Tibial nerve (tissue), 4 donors: ENCODE measurements at regions not wholly inside any gene's neighbourhood (a gene's known extent, or its start where the extent isn't known, plus 50 kb on each side); places are given as distances from the start of the nearest gene placed in this dataset.

Source experiments
- DNase-seq, 2 donors: peaks; one replicate each; pipeline ENCODE4 v3.0.0-alpha.2; 2019; ENCODE audit warnings: low spot score in 2 of 2
- H3K27ac ChIP-seq, 4 donors: fragments of 200-600 bp; sonication (generic) in 3 of 4; one replicate each; pipeline ENCODE4 v1.5.1; 2017 to 2019; ENCODE audit warnings: mild to moderate bottlenecking in 1 of 4
- H3K27me3 ChIP-seq, 2 donors: fragments of 200-600 bp; sonication (generic) in 1 of 2; one replicate each; pipeline versions ENCODE4 v1.5.1 to v1.6.0; 2017 to 2019
- H3K36me3 ChIP-seq, 3 donors: fragments of 200-600 bp; sonication (generic); one replicate each; pipeline ENCODE4 v1.5.1; 2018 to 2019
- H3K4me1 ChIP-seq, 4 donors: fragments of 200-600 bp; sonication (generic) in 3 of 4; one replicate each; pipeline ENCODE4 v1.5.1; 2017 to 2019
- H3K4me3 ChIP-seq, 4 donors: fragments of 200-600 bp; sonication (generic) in 3 of 4; one replicate each; pipeline ENCODE4 v1.5.1; 2017 to 2019; ENCODE audit warnings: mild to moderate bottlenecking in 1 of 4, moderate library complexity in 1 of 4
- H3K9me3 ChIP-seq, 4 donors: fragments of 200-600 bp; sonication (generic) in 3 of 4; one replicate each; pipeline ENCODE4 v1.5.1; 2017 to 2019
- EP300 ChIP-seq, 2 donors: sonication (generic); formaldehyde crosslinking; IDR thresholded peaks; one replicate each; pipeline ENCODE4 v1.6.1; 2017; ENCODE audit warnings: antibody characterized with exemption in 2 of 2, mild to moderate bottlenecking in 1 of 2
- POLR2A ChIP-seq, 2 donors: fragments of 450-650 bp; IDR thresholded peaks; one replicate each; pipeline ENCODE4 v1.6.1; 2017; ENCODE audit warnings: antibody characterized with exemption in 2 of 2, mild to moderate bottlenecking in 2 of 2, moderate library complexity in 2 of 2
- WGBS, 2 donors: methylation state at CpG; one replicate each; pipeline ENCODE4 v1.1.5; 2018; 5-methylcytosine and 5-hydroxymethylcytosine counted together
- TF ChIP-seq, protein P1 (sequence below), 5 experiments: fragments of 200-600 bp in 3 of 5; fragments of 450-650 bp in 2 of 5; sonication (generic) in 3 of 5; IDR thresholded peaks; one replicate each; pipeline ENCODE4 v1.5.1; 2016 to 2019; ENCODE audit warnings: antibody characterized with exemption in 5 of 5, mild to moderate bottlenecking in 3 of 5, moderate library complexity in 2 of 5

GRCh38 chr1:166544561-166544960, 294.7 kb upstream of the POGK start:
- Histone ChIP-seq H3K4me3 (no peak overlapping the region), H3K27ac (no peak overlapping the region), H3K4me1 (no peaks in the 10 kb centered on the region), H3K27me3 (no peaks in the 10 kb centered on the region), H3K36me3 (no peaks in the 10 kb centered on the region), H3K9me3 (peaks cover 0 to 23% (median 0%) of the 10 kb centered on the region in 4 donors)
- TF ChIP-seq POLR2A (IDR thresholded peaks at IDR 0.05) (no peak), EP300 (IDR thresholded peaks at IDR 0.05) (no peak)
- TF ChIP-seq, protein P1, sequence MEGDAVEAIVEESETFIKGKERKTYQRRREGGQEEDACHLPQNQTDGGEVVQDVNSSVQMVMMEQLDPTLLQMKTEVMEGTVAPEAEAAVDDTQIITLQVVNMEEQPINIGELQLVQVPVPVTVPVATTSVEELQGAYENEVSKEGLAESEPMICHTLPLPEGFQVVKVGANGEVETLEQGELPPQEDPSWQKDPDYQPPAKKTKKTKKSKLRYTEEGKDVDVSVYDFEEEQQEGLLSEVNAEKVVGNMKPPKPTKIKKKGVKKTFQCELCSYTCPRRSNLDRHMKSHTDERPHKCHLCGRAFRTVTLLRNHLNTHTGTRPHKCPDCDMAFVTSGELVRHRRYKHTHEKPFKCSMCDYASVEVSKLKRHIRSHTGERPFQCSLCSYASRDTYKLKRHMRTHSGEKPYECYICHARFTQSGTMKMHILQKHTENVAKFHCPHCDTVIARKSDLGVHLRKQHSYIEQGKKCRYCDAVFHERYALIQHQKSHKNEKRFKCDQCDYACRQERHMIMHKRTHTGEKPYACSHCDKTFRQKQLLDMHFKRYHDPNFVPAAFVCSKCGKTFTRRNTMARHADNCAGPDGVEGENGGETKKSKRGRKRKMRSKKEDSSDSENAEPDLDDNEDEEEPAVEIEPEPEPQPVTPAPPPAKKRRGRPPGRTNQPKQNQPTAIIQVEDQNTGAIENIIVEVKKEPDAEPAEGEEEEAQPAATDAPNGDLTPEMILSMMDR (IDR thresholded peaks at IDR 0.05) = no peak
- DNase-seq = no peak
- 81 to 83% methylated on average over 1 of the region's 1 CpG for WGBS, 2 donors

DNA sequence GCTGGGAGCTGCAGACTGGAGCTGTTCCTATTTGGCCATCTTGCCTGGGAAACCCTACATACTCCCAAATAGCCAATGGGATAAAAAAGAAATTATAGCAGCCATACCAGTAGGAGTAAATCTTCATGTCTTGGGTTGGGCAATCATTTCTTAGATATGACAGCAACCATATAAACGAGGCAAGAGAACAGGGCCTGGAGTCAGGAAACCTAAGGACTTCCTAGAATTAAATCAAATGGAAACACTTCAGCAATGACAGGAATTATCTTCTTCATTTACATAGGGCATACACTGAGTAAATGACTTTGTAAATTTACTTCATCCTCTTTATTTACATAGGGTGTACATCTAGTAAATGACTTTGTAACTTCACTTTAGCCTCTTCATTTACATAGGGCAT, 286.6 kb upstream of the POGK start:
- Histone ChIP-seq H3K9me3 (peaks cover 0 to 14% (median 0%) of the 10 kb centered on the region in 4 donors), H3K4me3 (no peak overlapping the region), H3K27me3 (no peaks in the 10 kb centered on the region), H3K4me1 (no peaks in the 10 kb centered on the region), H3K36me3 (no peaks in the 10 kb centered on the region), H3K27ac (no peak overlapping the region)
- no peak for DNase-seq
- 34 to 36% methylated on average over 1 of the region's 1 CpG for WGBS, 2 donors
- TF ChIP-seq, protein P1 (IDR thresholded peaks at IDR 0.05) = no peak
- no peak for TF ChIP-seq EP300 (IDR thresholded peaks at IDR 0.05)
- TF ChIP-seq POLR2A (IDR thresholded peaks at IDR 0.05) = no peak

DNA sequence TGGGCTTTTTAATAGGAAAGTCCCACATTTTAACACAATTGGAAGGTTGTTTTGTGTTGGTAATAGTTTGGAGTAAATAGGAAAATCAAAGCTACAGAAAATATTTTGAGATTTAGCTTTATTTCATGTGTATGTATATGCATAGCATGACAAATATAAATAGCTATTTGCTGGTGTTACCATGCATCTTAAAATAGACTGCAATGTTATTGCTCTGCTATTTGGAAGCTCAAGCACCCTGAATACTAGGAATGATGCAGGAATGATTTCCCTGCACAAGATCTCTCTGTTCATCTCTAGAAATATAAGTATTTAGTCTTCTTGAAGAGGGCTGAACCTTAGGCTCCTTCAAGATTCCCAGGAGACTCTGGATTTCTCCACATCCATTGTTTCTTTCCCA, 268.3 kb upstream of the POGK start:
- Histone ChIP-seq H3K4me3 (no peak overlapping the region), H3K27ac (no peak overlapping the region), H3K4me1 (no peaks in the 10 kb centered on the region), H3K27me3 (no peaks in the 10 kb centered on the region), H3K36me3 (no peaks in the 10 kb centered on the region), H3K9me3 (no peaks in the 10 kb centered on the region)
- no peak for DNase-seq
- TF ChIP-seq POLR2A (IDR thresholded peaks at IDR 0.05) (no peak), EP300 (IDR thresholded peaks at IDR 0.05) (no peak)
- TF ChIP-seq, protein P1 (IDR thresholded peaks at IDR 0.05) = no peak

- H3K27ac ChIP-seq = no peak overlapping the region
- no peak for DNase-seq
- H3K4me3 ChIP-seq = no peak overlapping the region
- no peaks in the 10 kb centered on the region for H3K4me1 ChIP-seq
- no peaks in the 10 kb centered on the region for H3K27me3 ChIP-seq
- H3K9me3 ChIP-seq = no peaks in the 10 kb centered on the region
- WGBS, 2 donors = 86 to 93% methylated on average over 1 of the region's 1 CpG
- no peak for TF ChIP-seq POLR2A (IDR thresholded peaks at IDR 0.05)
- no peaks in the 10 kb centered on the region for H3K36me3 ChIP-seq
Measured at GRCh38 chr1:166573199-166573598, 266.1 kb upstream of the POGK start.

DNA sequence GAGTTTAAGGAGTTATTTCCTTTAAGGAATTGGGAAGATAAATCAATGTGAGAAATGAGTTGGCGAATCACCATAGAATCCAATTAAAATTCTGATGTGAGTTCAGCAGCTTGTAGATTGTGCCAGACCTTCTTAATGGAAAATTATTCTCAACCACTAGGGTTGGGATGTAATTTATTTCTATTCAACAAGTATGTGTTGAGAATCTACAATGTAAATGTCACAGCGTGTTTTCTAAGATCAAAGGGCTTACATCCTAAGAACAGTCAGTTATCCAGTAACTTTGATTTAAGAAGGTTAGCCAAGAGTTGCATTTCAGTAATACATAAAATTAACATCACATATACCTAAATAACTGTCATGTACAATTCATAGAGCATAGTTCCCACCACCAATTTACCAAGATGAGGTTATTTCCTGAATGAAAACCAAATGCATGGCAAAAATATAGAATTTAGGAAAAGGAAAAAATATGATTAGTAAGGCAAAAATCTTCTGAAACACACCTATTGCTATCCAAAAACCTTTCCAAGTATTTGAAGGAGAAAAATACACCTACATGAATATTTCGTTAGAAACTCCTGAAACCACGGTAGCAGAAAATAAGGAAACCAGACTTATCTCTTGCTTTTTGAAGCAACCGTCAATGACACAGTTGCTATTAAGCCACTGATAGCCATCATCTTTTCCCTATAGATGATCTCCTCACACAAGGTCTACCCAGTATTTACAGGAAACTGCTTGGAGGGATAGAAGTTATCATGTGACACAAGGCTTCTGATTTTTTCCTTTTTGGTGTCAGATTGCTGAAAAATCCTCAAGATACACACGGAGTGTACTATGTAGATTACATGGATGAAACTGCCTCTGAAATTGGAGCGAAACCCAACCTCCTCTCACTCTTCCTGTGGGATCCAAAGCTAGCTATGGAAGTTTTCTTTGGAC, 259.4 kb upstream of the POGK start:
- no peaks in the 10 kb centered on the region for H3K27me3 ChIP-seq
- no peak overlapping the region for H3K4me3 ChIP-seq
- no peak for TF ChIP-seq POLR2A (IDR thresholded peaks at IDR 0.05)
- TF ChIP-seq EP300 (IDR thresholded peaks at IDR 0.05) = no peak
- TF ChIP-seq, protein P1 (IDR thresholded peaks at IDR 0.05) = no peak
- H3K27ac ChIP-seq = no peak overlapping the region
- no peaks in the 10 kb centered on the region for H3K9me3 ChIP-seq
- no peaks in the 10 kb centered on the region for H3K4me1 ChIP-seq
- 85% methylated on average over 7 of the region's 7 CpGs for WGBS, 2 donors
- no peak for DNase-seq
- H3K36me3 ChIP-seq = no peaks in the 10 kb centered on the region
